ENCODE measurements at regions not wholly inside any gene's neighbourhood (a gene's known extent, or its start where the extent isn't known, plus 50 kb on each side); places are given as distances from the start of the nearest gene placed in this dataset.

DNA sequence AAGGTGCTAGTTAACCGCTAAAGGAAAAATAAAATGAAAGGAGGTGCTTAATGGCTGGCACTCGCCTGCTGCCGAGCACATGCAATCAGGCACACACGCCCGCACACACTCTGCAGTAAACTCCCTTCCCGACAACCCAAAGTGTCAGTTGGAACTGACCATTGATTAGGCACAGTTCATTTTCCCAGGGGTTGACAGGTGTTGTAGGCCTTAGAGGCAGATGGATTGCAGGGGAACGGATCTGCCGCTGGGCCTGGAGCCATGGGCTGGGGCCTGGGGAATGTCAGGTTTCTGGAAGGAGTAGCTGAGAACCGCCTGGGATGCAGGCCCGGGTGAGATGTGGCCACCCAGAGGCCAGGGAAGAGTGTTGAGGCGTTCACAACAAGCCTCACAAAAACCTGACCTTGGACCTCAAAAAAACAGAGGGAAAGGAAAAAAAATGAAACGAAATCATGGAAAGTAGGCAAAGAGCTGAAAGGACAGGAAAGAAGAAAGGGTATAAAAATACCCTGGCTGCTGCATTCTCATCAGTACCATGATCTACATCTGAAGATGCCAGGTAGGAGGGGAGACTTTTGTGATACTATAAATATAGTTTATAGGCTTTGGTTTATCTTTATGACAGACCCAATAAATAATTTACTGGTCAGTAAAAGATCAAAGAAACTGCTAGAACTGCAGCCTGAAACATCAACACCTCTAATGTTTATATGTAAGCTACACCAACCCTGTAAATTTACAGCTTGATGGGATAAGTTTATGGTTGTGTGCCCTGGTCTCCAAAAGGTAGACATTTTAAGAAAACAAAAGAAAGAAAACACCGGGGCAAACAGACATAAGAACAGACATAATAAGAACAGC is 313.4 kb downstream of the BUD13 start:
- Mint-ChIP-seq H3K27me3 (peaks cover 9% of the 10 kb centered on the region), H3K4me1 (no peaks in the 10 kb centered on the region), H3K4me3 (no peak overlapping the region), H3K36me3 (ENCODE audit: low read depth) (no peaks in the 10 kb centered on the region), H3K9me3 (no peaks in the 10 kb centered on the region), H3K27ac (no peak overlapping the region)
- no peak for DNase-seq
- POLR2A ChIA-PET = no interaction called here
- CTCF ChIA-PET = no interaction called here

- ChIA-PET CTCF (no interaction called here), POLR2A (no interaction called here)
- no peak for DNase-seq
- Mint-ChIP-seq H3K36me3 (ENCODE audit: low read depth) (no peaks in the 10 kb centered on the region), H3K4me1 (no peaks in the 10 kb centered on the region), H3K4me3 (no peak overlapping the region), H3K27me3 (peaks cover 9% of the 10 kb centered on the region), H3K27ac (no peak overlapping the region), H3K9me3 (no peaks in the 10 kb centered on the region)
Measured at GRCh38 chr11:116458546-116458945, 314.2 kb downstream of the BUD13 start.

DNA sequence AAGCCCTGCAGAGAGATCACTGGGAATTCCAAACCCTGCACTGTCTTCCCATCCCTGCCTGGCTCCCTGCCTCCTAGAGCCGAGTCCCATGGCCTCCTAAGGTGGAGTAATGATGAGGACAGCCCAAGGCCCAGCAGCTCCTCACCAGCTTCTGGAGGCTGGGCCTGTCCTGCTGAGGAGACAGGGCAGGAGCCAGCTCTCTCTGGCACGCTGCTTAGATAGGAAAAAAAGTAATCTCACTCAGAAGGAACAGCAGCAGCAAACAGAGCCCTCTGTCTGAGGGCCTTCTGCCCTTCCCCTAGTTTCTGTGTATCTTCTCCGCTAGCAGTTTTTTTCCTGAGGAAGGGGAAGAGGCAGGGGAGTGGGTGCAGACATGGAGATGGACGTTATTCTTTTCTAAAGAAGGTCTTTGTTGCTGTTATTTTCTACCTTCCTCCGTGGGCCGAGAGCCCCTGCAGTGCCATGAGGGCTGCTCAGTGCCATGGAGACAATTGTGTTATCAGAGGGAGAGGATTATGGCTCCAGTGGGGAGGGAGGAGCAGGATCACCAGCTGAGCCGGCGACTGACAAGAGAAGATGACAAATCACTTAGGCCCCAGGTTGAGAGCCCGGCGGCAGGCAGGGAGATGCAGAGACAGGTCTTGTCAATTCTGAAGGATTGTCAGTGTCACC is 315.3 kb downstream of the BUD13 start:
- Mint-ChIP-seq H3K4me1 (no peaks in the 10 kb centered on the region), H3K27ac (no peak overlapping the region)
- CTCF ChIA-PET = no interaction called here

DNA sequence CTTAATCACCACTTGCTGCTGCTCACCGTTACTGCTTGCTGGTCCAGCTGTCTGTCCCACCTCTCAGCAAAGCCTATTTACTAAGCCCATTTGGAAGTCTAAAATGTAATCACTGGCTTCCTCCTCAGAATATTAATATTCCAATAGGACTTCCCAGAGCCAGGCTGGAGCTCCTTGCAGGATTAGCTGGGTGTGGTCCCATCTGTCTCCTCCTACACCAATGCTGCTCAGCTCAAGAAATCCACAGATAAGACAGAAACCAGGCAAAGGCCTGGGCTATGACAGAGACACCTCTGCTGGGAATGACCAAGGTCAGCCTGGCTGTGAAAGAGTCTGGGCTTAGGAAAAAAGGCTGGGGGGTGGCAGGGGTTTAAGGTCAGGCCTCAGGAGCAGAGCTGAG is 317.8 kb downstream of the BUD13 start:
- Mint-ChIP-seq H3K27me3 (peaks cover 11% of the 10 kb centered on the region), H3K36me3 (ENCODE audit: low read depth) (no peaks in the 10 kb centered on the region), H3K4me3 (no peak overlapping the region), H3K4me1 (no peaks in the 10 kb centered on the region), H3K27ac (no peak overlapping the region), H3K9me3 (no peaks in the 10 kb centered on the region)
- CTCF ChIA-PET = interaction anchor here (0.8 kb wide), 1 partner anchor 10 kb away, joined by 4 read pairs; no protein-coding TSS in a partner anchor
- POLR2A ChIA-PET = no interaction called here
- no peak for DNase-seq

More for the DNA sequence above, 315.3 kb downstream of the BUD13 start:
- no peak for DNase-seq
- Mint-ChIP-seq H3K27me3 (peaks cover 9% of the 10 kb centered on the region), H3K36me3 (ENCODE audit: low read depth) (no peaks in the 10 kb centered on the region), H3K4me3 (no peak overlapping the region), H3K9me3 (no peaks in the 10 kb centered on the region)
- POLR2A ChIA-PET = no interaction called here

DNA sequence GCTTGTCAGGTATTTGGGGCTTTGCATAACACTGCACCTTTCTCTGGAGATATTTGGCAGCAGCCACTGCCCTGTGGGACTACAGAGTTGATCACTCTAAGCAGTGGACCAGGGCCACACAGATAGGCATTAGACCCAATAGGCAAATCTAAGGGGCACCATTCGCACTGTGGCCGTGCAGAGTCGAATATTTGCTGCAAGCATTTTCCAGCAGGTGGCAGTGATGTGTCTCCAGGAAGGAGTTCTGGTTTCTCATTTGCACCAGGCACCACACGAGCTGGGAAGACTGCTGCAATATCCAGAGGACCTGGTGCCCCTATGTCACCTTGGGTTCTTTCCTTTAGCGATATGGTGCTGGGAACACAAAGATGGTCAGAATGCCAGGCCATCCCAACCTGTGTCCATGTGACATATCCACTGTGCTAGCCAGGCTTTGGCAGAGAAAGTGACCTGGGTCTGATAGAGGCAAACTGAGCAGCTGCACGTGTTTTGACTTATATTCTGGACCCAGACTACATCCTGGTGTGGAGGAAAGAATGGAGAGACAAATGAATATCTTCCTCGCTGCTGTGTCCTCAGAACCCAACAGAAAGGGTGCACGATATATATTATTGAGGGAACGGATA is 318.7 kb downstream of the BUD13 start:
- no peaks in the 10 kb centered on the region for H3K36me3 Mint-ChIP-seq (ENCODE audit: low read depth)
- peaks cover 5% of the 10 kb centered on the region for H3K27me3 Mint-ChIP-seq
- CTCF ChIA-PET = no interaction called here

GRCh38 chr11:116452461-116452860 is 320.3 kb downstream of the BUD13 start:
- Mint-ChIP-seq H3K4me1 (no peaks in the 10 kb centered on the region), H3K9me3 (no peaks in the 10 kb centered on the region), H3K27ac (no peak overlapping the region), H3K27me3 (peaks cover 4% of the 10 kb centered on the region), H3K4me3 (no peak overlapping the region), H3K36me3 (ENCODE audit: low read depth) (no peaks in the 10 kb centered on the region)
- ChIA-PET POLR2A (no interaction called here), CTCF (no interaction called here)
- DNase-seq = no peak

More for the DNA sequence above, 318.7 kb downstream of the BUD13 start:
- POLR2A ChIA-PET = no interaction called here
- Mint-ChIP-seq H3K4me1 (no peaks in the 10 kb centered on the region), H3K9me3 (no peaks in the 10 kb centered on the region), H3K4me3 (no peak overlapping the region), H3K27ac (no peak overlapping the region)
- DNase-seq = peak; percentile 40

DNA sequence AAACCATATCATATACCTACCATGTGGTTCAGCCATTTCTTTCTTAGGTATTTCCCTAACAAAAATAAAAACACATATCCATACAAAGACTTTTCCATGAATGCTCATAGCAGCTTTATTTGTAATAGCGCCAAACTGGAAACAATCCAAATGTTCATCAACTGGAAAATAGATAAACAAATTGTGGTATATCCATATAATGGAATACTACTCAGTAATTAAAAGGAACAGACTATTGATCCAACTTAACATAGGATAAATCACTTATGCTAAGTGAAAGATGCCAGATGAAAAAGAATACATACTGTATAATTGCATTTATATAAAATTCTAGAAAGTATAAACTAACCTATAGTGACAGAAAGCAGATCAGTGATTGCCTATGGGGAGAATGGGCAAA is 323.3 kb downstream of the BUD13 start:
- H3K36me3 Mint-ChIP-seq (ENCODE audit: low read depth) = no peaks in the 10 kb centered on the region
- no peak overlapping the region for H3K27ac Mint-ChIP-seq
- POLR2A ChIA-PET = no interaction called here
- no peaks in the 10 kb centered on the region for H3K4me1 Mint-ChIP-seq
- no peak for DNase-seq
- no peak overlapping the region for H3K4me3 Mint-ChIP-seq
- peaks cover 9% of the 10 kb centered on the region for H3K27me3 Mint-ChIP-seq
- no peaks in the 10 kb centered on the region for H3K9me3 Mint-ChIP-seq
- CTCF ChIA-PET = no interaction called here

DNA sequence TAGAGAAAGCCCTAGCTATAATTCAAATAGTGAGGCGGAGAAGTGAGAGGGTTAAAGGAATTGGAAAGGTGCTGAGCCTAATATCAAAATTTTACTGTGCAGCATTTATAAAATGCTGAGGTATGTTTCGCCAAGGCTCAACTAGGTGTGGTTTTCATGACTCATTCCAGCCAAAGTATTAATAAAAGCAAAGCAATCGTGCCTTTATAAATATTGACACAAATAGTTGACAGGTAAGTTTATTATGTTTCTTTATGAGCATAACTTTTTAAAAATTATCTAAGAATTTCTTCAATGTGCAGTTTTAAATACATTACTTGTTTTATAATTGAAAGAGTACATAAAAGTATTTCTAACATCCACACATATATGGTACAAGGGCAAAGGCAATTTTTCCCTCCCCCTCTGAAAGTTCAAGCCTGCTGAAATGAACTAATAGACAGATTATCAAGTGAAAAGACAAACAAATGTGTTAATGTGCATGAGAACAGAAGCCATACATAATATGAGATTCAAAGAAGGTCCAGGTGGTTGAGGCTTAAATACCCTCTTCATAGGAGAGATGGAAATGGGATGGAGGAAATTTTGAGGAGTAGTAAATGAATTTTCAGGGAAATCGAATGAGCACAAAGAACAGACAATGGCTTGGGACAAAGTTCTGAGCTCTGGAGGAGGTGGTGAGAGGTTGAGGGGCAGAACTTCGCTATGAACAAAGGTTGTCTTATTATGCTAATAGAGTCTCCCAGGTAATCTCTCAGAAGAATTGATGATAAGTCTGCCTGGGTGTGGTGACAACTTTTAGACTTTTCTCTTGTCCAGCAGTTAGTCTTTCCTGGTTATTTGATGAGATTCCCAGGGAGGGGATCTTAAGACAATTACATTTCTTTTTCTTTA is 326.5 kb downstream of the BUD13 start:
- no peak for DNase-seq
- no peak overlapping the region for H3K4me3 Mint-ChIP-seq
- CTCF ChIA-PET = no interaction called here
- H3K36me3 Mint-ChIP-seq (ENCODE audit: low read depth) = no peaks in the 10 kb centered on the region
- peaks cover 11% of the 10 kb centered on the region for H3K27me3 Mint-ChIP-seq
- H3K9me3 Mint-ChIP-seq = no peaks in the 10 kb centered on the region
- POLR2A ChIA-PET = no interaction called here
- no peaks in the 10 kb centered on the region for H3K4me1 Mint-ChIP-seq
- no peak overlapping the region for H3K27ac Mint-ChIP-seq

GRCh38 chr11:116445108-116446047 is 327.4 kb downstream of the BUD13 start:
- H3K9me3 Mint-ChIP-seq = no peaks in the 10 kb centered on the region
- CTCF ChIA-PET = no interaction called here
- H3K27me3 Mint-ChIP-seq = peaks cover 11% of the 10 kb centered on the region

DNA sequence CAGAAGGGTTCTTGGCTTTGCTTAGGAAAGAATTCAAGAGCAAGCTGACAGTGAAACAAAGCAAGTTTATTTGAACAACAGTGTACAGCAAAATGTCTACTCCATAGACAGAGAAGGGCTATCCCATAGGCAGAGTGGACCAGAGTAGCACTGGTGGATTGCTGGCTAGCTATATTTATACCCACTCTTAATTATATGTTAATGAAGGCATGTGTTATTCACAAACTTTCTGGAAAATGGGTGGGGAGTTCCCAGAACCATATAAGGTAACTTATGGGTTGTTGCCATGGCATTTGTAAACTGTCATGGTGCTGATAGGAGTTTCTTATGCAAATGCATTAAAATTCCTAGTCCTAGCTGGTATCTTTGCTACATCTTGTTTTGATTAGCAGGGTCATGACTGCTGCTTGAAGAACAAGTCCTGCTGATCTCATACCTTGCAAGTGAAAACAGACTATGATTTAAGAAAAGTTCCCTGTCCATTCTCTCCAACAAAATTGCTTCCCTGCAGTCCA is 330.5 kb downstream of the BUD13 start:
- Mint-ChIP-seq H3K4me3 (no peak overlapping the region), H3K27ac (no peak overlapping the region), H3K36me3 (ENCODE audit: low read depth) (no peaks in the 10 kb centered on the region), H3K27me3 (peaks cover 6% of the 10 kb centered on the region), H3K9me3 (no peaks in the 10 kb centered on the region), H3K4me1 (no peaks in the 10 kb centered on the region)
- ChIA-PET CTCF (no interaction called here), POLR2A (no interaction called here)
- DNase-seq = no peak

More at GRCh38 chr11:116445108-116446047, 327.4 kb downstream of the BUD13 start:
- no peaks in the 10 kb centered on the region for H3K36me3 Mint-ChIP-seq (ENCODE audit: low read depth)
- no peaks in the 10 kb centered on the region for H3K4me1 Mint-ChIP-seq
- DNase-seq = no peak
- POLR2A ChIA-PET = no interaction called here
- no peak overlapping the region for H3K27ac Mint-ChIP-seq
- H3K4me3 Mint-ChIP-seq = no peak overlapping the region

GRCh38 chr11:116439361-116439677 is 333.5 kb downstream of the BUD13 start:
- Mint-ChIP-seq H3K4me1 (no peaks in the 10 kb centered on the region), H3K27me3 (peaks cover 2% of the 10 kb centered on the region), H3K4me3 (no peak overlapping the region), H3K36me3 (ENCODE audit: low read depth) (no peaks in the 10 kb centered on the region), H3K27ac (no peak overlapping the region), H3K9me3 (no peaks in the 10 kb centered on the region)
- CTCF ChIA-PET = no interaction called here
- POLR2A ChIA-PET = no interaction called here
- DNase-seq = no peak

All from activated CD4-positive, alpha-beta T cell treated with anti-CD3 and anti-CD28 coated beads, Interleukin-2, amount 10 ng/mL, durations not matched to agents 7 days and 5 days (primary cell).